NCI-H510A (cell line): ENCODE measurements at regions not wholly inside any gene's neighbourhood (a gene's known extent, or its start where the extent isn't known, plus 50 kb on each side); places are given as distances from the start of the nearest gene placed in this dataset.
"Not testable (repeated sequence)": the region's sequence is repeated elsewhere in the genome, so short reads cannot be mapped to it uniquely, and the experiment has no call there.

Experiments
- DNase-seq: peaks from one replicate; lab custom pipeline; 2025; lab: John Stamatoyannopoulos, UW

- DNase-seq: no peak
Measured at GRCh38 chr6:56904068-56904467, 50.8 kb upstream of the BEND6 start.

DNA sequence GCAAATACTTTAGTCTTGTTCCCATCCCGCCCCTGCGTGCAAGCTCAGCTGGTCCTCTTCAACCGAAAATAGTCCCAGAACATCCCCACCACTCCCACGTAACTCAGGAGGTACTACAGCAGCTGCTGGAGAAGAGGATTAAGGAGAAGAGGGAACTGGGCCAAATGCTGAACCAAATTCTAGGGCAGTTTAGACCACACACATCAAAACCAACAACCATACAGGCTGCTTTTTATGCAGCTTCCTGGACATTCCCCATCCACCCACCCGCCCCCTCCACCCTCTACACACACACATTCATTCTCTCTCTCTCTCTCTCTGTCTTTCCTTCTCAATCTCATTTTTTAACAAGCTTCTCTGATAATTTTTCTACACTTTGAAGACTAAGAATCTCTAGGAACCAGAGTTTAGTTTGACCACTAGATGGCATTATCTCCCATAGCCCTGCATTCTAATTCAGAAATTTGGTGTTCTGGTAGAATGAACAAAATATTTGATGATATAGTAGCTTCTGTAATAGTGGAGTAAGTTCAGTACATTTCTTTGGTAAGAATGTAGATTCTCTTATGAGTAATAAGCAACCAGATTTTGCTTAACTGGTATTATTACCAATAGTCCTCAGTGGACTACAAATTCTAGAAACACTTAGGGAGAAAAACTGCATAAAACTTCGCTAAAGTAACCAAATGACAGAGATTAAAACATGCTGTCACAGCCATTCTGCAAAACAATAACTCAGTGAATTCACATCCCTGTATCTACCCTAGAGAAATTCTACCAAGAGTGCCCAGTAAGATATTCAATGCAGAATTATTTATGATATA is 52.1 kb upstream of the BEND6 start:
- DNase-seq: no peak

GRCh38 chr6:56900784-56901183 is 54.1 kb upstream of the BEND6 start:
- DNase-seq: no peak

DNA sequence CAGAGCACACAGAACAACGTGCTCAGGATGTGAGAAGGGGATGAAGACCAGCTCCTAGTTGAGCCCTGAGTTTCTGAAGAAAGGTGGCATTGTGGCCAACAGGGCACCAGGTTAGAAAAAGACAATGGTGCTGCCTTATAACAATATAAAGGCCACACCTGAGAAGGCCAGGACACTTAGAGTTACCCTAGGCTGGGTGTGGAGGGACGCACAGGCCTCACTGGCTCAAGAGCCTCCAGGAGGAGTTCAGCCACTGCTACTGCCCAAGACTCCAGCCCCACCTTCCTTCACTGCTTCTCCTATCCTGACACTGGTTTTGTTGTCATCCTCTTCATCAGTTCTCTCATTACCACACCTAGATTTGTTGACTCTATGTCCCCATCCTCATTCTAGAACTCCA is 55.2 kb upstream of the BEND6 start:
- no peak for DNase-seq

DNA sequence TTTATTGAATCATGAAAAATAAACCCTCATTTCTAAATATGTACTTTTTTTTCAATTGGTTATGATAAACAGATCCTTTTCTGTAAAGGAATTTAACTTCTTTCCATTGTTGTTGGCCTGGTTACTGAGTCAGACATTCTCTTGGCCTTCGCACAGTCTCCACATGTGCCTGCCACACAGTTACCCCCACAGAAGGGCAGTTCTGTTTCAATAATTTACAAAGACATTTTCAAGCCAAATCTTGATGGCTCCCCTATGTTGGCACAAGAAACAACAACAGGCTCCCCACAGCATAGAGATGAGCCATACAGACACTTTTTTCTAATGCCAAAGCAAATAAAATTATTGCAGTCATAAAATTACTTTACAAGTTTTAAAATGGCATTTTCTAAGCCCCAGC is 55.6 kb upstream of the BEND6 start:
- DNase-seq: no peak

DNA sequence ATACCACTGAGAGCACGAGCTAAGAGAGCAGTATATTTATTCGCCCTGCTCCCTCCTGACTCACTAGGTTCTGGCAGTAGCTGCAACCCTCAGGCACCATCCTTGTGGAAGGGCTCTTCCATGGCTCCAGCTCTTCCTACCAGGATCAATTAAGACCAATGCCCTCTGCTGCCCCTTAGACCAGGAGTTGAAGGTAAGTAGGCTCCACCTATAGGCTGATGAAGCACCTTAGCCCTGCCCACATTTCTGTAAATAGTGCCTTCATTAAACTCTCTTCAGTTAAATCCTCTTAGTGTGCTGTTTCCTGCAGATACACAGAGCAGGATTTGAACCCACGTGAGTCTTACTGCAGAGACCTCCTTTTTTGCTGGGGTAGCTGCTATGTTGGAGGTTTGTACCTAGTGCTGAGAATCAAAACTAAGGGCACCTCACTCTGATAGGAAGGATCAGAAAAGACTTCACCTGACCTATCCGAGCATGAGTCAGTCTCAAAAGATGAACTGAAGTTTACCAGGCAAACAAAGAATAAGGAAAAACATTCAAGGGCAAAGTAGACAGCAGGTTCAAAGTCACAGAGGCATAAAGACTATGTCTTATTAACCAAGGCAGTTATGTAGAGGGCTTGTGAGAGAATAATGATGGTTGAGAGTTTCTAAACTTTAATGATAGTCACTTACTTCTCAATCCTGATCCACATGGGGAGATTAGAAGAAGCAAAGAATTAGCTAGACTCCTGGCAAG is 56.9 kb upstream of the BEND6 start:
- DNase-seq: no peak

DNA sequence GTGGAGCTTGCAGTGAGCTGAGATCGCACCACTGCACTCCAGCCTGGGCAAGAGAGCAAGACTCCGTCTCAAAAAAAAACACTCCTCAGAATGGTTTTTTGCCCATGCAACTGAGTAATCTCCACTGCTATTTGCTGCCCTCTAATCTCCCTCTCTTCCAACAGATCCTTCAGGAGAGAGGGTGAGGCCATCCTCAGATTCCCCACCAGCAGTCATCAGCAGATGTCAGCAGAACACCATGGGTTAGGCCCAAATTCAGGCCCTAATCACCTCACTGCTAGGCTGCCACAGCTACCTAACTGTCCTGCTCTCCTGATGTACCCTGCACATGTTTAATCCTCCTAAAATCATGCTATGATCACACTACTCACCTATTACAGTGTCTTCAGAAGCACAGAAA is 63.2 kb upstream of the BEND6 start:
- no peak for DNase-seq

- no peak for DNase-seq
Measured at GRCh38 chr6:56890683-56891429, 64.1 kb upstream of the BEND6 start.

DNA sequence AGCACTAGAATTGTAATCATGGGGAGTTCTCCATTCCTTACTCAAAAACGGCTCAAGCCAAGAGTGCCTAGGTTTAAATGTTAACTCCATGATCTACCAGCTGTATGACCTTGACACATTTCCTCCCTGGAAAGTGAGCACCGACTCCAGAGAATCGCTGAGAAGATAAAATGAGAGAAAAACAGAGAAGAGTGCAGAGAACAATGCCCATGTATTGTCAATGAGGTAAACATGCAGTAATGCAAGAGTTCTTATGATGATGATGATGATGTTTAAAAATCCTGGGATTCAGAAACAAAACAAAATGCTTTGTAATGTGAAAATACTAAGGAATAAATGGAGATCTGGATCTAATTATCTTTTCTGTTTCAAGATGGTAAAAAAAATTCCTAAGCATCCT is 64.8 kb upstream of the BEND6 start:
- DNase-seq: no peak

DNA sequence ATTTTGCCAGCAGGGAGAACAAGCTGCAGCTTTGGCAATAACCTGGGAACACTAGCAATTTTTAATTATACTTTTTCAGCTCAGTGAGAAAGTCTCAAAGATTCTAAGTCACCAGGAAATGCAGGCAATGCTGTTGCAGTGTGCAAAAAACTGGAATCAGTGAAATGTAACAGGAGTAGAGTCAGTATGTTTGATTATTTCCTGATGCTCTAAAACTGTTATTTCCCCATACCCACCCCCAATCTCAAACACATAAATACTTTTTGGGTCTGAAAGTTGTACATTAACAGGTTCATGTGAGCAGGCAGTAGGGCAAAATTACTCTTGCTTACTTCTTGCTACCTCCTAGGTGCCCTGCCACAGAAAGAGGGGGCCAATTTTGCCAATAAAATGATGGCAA is 65.4 kb upstream of the BEND6 start:
- no peak for DNase-seq

DNA sequence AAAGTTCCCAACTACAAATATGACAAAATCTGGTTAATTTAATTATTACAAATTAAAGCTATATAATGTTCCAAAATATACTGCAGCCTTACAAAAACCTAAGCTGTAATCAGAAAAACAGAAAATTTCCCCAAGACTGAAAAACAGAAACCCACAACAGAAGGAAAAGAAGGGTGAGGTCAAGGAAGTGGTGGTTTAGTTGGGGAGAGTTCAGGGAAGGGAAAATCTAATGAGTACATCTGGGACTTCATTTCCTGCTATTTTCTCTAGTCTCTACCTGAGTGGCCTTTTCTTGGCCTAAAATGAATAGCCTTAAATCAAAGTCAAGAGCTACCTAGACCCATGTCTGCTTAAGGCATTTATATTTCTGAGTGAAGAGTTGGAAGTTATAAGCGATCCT is 66.2 kb upstream of the BEND6 start:
- no peak for DNase-seq

GRCh38 chr6:56887086-56887485 is 67.8 kb upstream of the BEND6 start:
- DNase-seq: no peak

- DNase-seq: no peak
Measured at GRCh38 chr6:56877922-56878321, 77.0 kb upstream of the BEND6 start.

DNA sequence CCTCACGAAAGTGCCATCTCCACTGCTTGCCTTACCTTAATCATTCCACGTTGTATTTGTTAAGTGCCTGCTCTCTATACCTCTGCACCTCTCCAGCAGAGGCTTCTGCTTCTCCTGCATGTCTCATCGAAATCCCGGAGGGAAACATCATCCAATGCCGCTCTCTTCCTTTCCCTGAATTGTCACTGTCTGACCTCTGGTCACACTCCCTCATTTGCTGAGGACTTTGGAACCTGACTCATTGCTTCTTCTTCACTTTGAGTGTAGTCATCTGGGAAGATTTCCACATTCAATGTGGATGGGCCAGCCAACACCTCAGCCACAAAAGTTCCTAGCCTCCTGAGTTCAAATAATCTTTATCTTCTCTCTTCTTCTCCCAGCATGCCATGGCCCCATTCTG is 78.9 kb upstream of the BEND6 start:
- no peak for DNase-seq

- no peak for DNase-seq
Measured at GRCh38 chr6:56875523-56875922, 79.4 kb upstream of the BEND6 start.

DNA sequence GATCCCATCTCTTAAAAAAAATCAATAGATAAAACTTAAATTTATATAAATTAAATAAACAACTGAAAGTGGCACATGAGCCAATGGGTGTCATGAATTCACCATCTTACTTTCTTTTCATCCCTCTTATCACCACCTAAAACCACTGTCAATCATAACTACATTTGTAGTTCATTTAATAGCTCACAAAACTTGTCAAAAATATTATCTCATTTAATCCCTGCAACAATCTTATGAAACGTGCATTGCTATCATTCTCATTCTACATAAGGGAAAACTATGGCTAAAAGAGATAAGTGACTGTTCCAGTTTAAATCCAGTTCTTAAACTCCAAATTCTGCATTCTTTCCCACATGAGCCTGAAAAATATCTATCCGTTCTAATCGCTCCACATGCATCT is 80.6 kb upstream of the BEND6 start:
- no peak for DNase-seq

GRCh38 chr6:56870053-56870452 is 84.9 kb upstream of the BEND6 start:
- DNase-seq: not testable (repeated sequence)

GRCh38 chr6:56869346-56869745 is 85.6 kb upstream of the BEND6 start:
- DNase-seq: no peak

GRCh38 chr6:56868687-56869086 is 86.2 kb upstream of the BEND6 start:
- no peak for DNase-seq

- no peak for DNase-seq
Measured at GRCh38 chr6:56866917-56867522, 87.9 kb upstream of the BEND6 start.

- DNase-seq: no peak
Measured at GRCh38 chr6:56865081-56865875, 89.6 kb upstream of the BEND6 start.

DNA sequence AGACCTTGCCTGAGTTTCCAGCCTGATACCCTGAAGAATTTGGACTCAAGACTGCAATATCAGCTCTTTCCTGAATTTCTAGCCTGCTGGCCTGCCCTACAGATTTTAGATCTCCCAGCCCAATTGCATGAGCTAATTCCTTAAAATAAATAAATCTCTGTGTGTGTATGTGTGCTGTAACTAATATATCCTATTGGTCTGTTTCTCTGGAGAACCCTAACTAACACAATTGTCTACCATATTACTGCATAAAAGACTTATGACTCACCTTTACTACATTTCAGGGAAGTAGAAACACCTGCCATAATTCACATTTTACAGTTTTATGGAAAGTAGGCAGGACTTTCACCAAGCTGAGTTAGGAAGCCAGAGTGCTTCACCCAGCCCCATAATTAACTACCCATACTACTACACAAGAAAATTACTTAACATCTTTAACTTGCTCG is 90.7 kb upstream of the BEND6 start:
- DNase-seq: no peak
